K562 (cell line): ENCODE measurements at regions not wholly inside any gene's neighbourhood (a gene's known extent, or its start where the extent isn't known, plus 50 kb on each side); places are given as distances from the start of the nearest gene placed in this dataset.

ENCODE experiments used
- ATAC-seq: fragments of 200-7000 bp; cut with Tn5 transposase; 3 replicates; pipeline ENCODE4 v1.9.1; 2020; ENCODE audit warnings: moderate library complexity
- BruUV-seq: library from RNA; stranded (reverse); fragments of 400-500 nt; replicated peaks from 2 replicates; lab custom pipeline; 2021; lab: Mats Ljungman, UMichigan
- CTCF ChIA-PET: fragments of 300-600 bp; formaldehyde crosslinking; extraction: SDS; loops from one replicate; lab custom pipeline; 2021; ENCODE audit warnings: low intra/inter-chr PET ratio; lab: Yijun Ruan, JAX
- POLR2A ChIA-PET: fragments of 300-600, 350-650 bp; sonication (Branson Sonifier 250); formaldehyde crosslinking; extraction: SDS; loops from one replicate; lab custom pipeline; 2021; ENCODE audit warnings: antibody characterized with exemption, inconsistent platforms; lab: Yijun Ruan, JAX
- DNase-seq, 4 experiments: peaks; one replicate each; pipeline versions ENCODE4 v3.0.0 to v3.0.0-alpha.2; 2011 to 2018; ENCODE audit warnings: low spot score in 3 of 4, mixed read lengths in 3 of 4; ENCODE audit errors: extremely low read depth in 1 of 4
- FAIRE-seq: peaks from 2 replicates; lab custom pipeline; 2011; peaks lifted over from hg19 to GRCh38; lab: Jason Lieb, UNC
- H2AFZ ChIP-seq: 2 replicates; pipeline ENCODE4 v1.6.0; 2011; ENCODE audit warnings: low read depth, low read length, control low read depth, inconsistent platforms
- H3K27ac ChIP-seq: fragments of 200-600 bp; 3 replicates; pipeline ENCODE4 v1.8.0; 2011; ENCODE audit warnings: low read depth, mild to moderate bottlenecking, control low read depth, inconsistent platforms, low read length, moderate library complexity, mixed read lengths; ENCODE audit errors: extremely low read depth
- H3K27me3 ChIP-seq, 2 experiments: fragments of 300-600 bp in 1 of 2; 2 replicates in 1 of 2; 3 replicates in 1 of 2; pipeline versions ENCODE4 v1.6.0 to v1.8.0; 2011; ENCODE audit warnings: inconsistent platforms in 2 of 2, low read length in 2 of 2, mild to moderate bottlenecking in 1 of 2, mixed read lengths in 1 of 2, moderate library complexity in 1 of 2; ENCODE audit not compliant: control insufficient read depth in 2 of 2, insufficient read depth in 2 of 2
- H3K36me3 ChIP-seq: fragments of 300-600 bp; 3 replicates; pipeline ENCODE4 v1.8.0; 2011; ENCODE audit warnings: mild to moderate bottlenecking, low read length, inconsistent platforms; ENCODE audit not compliant: control insufficient read depth, insufficient read depth
- H3K4me1 ChIP-seq, 2 experiments: fragments of 200-600 bp in 1 of 2; replicated peaks in 1 of 2; 2 replicates in 1 of 2; 3 replicates in 1 of 2; pipeline versions ENCODE4 v1.5.1 to v1.8.0; 2011; ENCODE audit warnings: inconsistent platforms in 2 of 2, low read length in 2 of 2, mild to moderate bottlenecking in 1 of 2, mixed read lengths in 1 of 2, moderate library complexity in 1 of 2; ENCODE audit not compliant: control insufficient read depth in 2 of 2, insufficient read depth in 2 of 2
- H3K4me2 ChIP-seq: 2 replicates; pipeline ENCODE4 v1.6.1; 2011; ENCODE audit warnings: low read length, control low read depth, inconsistent platforms, mixed read lengths; ENCODE audit not compliant: insufficient read depth
- H3K4me3 ChIP-seq: fragments of 200-600 bp; sonication (generic), shearing (Covaris generic); 2 replicates; pipeline ENCODE4 v1.5.1; 2016; ENCODE audit warnings: control low read depth, inconsistent platforms
- H3K79me2 ChIP-seq: fragments of 200-600 bp; 3 replicates; pipeline ENCODE4 v1.8.0; 2011; ENCODE audit warnings: low read length, inconsistent platforms; ENCODE audit not compliant: control insufficient read depth, insufficient read depth
- H3K9ac ChIP-seq, 2 experiments: 2 replicates each; pipeline versions ENCODE4 v1.6.0 to v1.6.1; 2011; ENCODE audit warnings: low read depth in 2 of 2, low read length in 2 of 2, control low read depth in 1 of 2, inconsistent platforms in 1 of 2, mild to moderate bottlenecking in 1 of 2, mixed read lengths in 1 of 2; ENCODE audit not compliant: insufficient read depth in 1 of 2
- H3K9me1 ChIP-seq: one replicate; pipeline ENCODE4 v1.6.0; 2011; ENCODE audit warnings: inconsistent platforms, mild to moderate bottlenecking, low read length, moderate library complexity; ENCODE audit not compliant: control insufficient read depth, insufficient read depth
- H3K9me3 ChIP-seq: replicated peaks from 2 replicates; pipeline ENCODE4 v1.5.1; 2011; ENCODE audit warnings: low read depth, low read length, inconsistent platforms; ENCODE audit not compliant: control insufficient read depth, insufficient read depth
- H4K20me1 ChIP-seq: replicated peaks from 2 replicates; pipeline ENCODE4 v1.6.1; 2011; ENCODE audit warnings: low read length, inconsistent platforms, mixed read lengths; ENCODE audit not compliant: control insufficient read depth, insufficient read depth
- DDX20 ChIP-seq: fragments of 450-650 bp; IDR thresholded peaks from 2 replicates; pipeline ENCODE4 v1.6.1; 2016; ENCODE audit warnings: missing genetic modification characterization, low read depth, mild to moderate bottlenecking, missing compliant biosample characterization, moderate library complexity
- HEY1 ChIP-seq: fragments of 250-450 bp; sonication (Bioruptor Pico); IDR thresholded peaks from 2 replicates; pipeline ENCODE4 v1.5.0; 2020; ENCODE audit warnings: mild to moderate bottlenecking, moderate library complexity, borderline replicate concordance
- HSF4 ChIP-seq: fragments of 250-450 bp; sonication (Bioruptor Pico); IDR thresholded peaks from 2 replicates; pipeline ENCODE4 v2.1.2; 2022; ENCODE audit warnings: mild to moderate bottlenecking, moderate library complexity, borderline replicate concordance
- KAT8 ChIP-seq: fragments of 450-650 bp; IDR thresholded peaks from 2 replicates; pipeline ENCODE4 v1.6.1; 2016; ENCODE audit warnings: low read depth, mild to moderate bottlenecking
- MNT ChIP-seq, 2 experiments: fragments of 450-650 bp; conservative IDR thresholded peaks; 2 replicates each; pipeline ENCODE4 v1.6.1; 2017; ENCODE audit warnings: mild to moderate bottlenecking in 2 of 2, moderate library complexity in 2 of 2
- NUFIP1 ChIP-seq: fragments of 450-650 bp; IDR thresholded peaks from 2 replicates; pipeline ENCODE4 v1.6.1; 2018; ENCODE audit not compliant: partially characterized antibody
- POLR3G ChIP-seq: IDR thresholded peaks from 2 replicates; pipeline ENCODE4 v1.6.1; 2011; ENCODE audit not compliant: insufficient read length, insufficient replicate concordance; ENCODE audit errors: extremely low read depth
- RBM17 ChIP-seq: fragments of 200-400 bp; formaldehyde crosslinking; IDR thresholded peaks from 2 replicates; pipeline ENCODE4 v1.6.1; 2017; ENCODE audit warnings: low read depth, mild to moderate bottlenecking, low read length, borderline replicate concordance
- RFX5 ChIP-seq: IDR thresholded peaks from 2 replicates; pipeline ENCODE4 v1.6.1; 2011; ENCODE audit warnings: low read depth, mild to moderate bottlenecking, improper control_type of control experiment, low read length
- TEAD1 ChIP-seq, 2 experiments: fragments of 450-650 bp in 1 of 2; sonication (generic) in 1 of 2; formaldehyde crosslinking; IDR thresholded peaks; 2 replicates each; pipeline versions ENCODE4 v1.4.0 to v1.8.0; 2020 to 2022; ENCODE audit warnings: mild to moderate bottlenecking in 2 of 2, missing genetic modification reagents in 1 of 2
- TFE3 ChIP-seq: fragments of 450-650 bp; formaldehyde crosslinking; IDR thresholded peaks from 2 replicates; pipeline ENCODE4 v1.4.0; 2020; ENCODE audit warnings: mild to moderate bottlenecking, mixed read lengths
- VEZF1 ChIP-seq: fragments of 200-800 bp; sonication (Bioruptor generic); IDR thresholded peaks from 2 replicates; pipeline ENCODE4 v1.6.1; 2017; ENCODE audit warnings: missing genetic modification characterization, missing compliant biosample characterization
- XRCC5 ChIP-seq: fragments of 200-400 bp; formaldehyde crosslinking; IDR thresholded peaks from 2 replicates; pipeline ENCODE4 v1.6.1; 2017; ENCODE audit warnings: low read depth, mild to moderate bottlenecking, low read length
- ZBTB1 ChIP-seq: sonication (generic); formaldehyde crosslinking; IDR thresholded peaks from 2 replicates; pipeline ENCODE4 v1.8.1; 2023; ENCODE audit warnings: missing genetic modification reagents, low read depth, mild to moderate bottlenecking, borderline replicate concordance
- ZBTB33 ChIP-seq: sonication (generic); formaldehyde crosslinking; IDR thresholded peaks from 2 replicates; pipeline ENCODE4 v1.8.1; 2023; ENCODE audit warnings: mild to moderate bottlenecking, missing genetic modification reagents
- ZNF384 ChIP-seq: IDR thresholded peaks from 2 replicates; pipeline ENCODE4 v1.6.1; 2012; ENCODE audit warnings: low read depth, low read length, improper control_type of control experiment
- ZNF445 ChIP-seq: fragments of 250-450 bp; sonication (Bioruptor Pico); IDR thresholded peaks from 2 replicates; pipeline ENCODE4 v1.4.0; 2020; ENCODE audit warnings: low read depth, mild to moderate bottlenecking, moderate library complexity
- ZNF717 ChIP-seq: fragments of 250-450 bp; sonication (Bioruptor Pico); IDR thresholded peaks from 2 replicates; pipeline ENCODE4 v1.5.0; 2021
- WGBS: fragments of 100-300 bp; shearing (Covaris generic); methylation state at CpG from one replicate; pipeline ENCODE4 v1.1.6; 2016; ENCODE audit warnings: low coverage, mixed read lengths; ENCODE audit not compliant: insufficient coverage; ENCODE audit errors: missing lambda C conversion rate; 5-methylcytosine and 5-hydroxymethylcytosine counted together
- in situ Hi-C: fragments of 300-500 bp; cut with MboI; formaldehyde crosslinking; loops from 4 replicates; pipeline ENCODE4 v1.15.0; 2018; ENCODE audit warnings: inconsistent platforms, mixed read lengths
- intact Hi-C: fragments of 100-400 bp; cut with micrococcal nuclease; formaldehyde crosslinking; loops from 2 replicates; pipeline ENCODE4 v1.14.2; 2022

- H3K79me2 ChIP-seq = no peaks in the 10 kb centered on the region
- no peak for TF ChIP-seq RFX5
- no peak for TF ChIP-seq ZBTB1 (CRISPR knock-in tag)
- TF ChIP-seq HSF4 (CRISPR knock-in tag) = no peak
- TF ChIP-seq ZNF445 (CRISPR knock-in tag) = no peak
- TF ChIP-seq DDX20 (tag) = no peak
- TF ChIP-seq KAT8 = no peak
- TF ChIP-seq ZNF717 (CRISPR knock-in tag) = no peak
- TF ChIP-seq POLR3G = no peak
- no peak for TF ChIP-seq HEY1 (CRISPR knock-in tag)
- TF ChIP-seq NUFIP1 = no peak
- no peak for TF ChIP-seq ZNF384
- TF ChIP-seq TEAD1 (CRISPR knock-in tag; IDR thresholded peaks at IDR 0.05) = no peak
- TF ChIP-seq ZBTB33 (CRISPR knock-in tag) = no peak
- TF ChIP-seq XRCC5 = no peak
- no peak for TF ChIP-seq RBM17
- TF ChIP-seq VEZF1 = no peak
- no peak for TF ChIP-seq MNT (conservative IDR thresholded peaks at IDR 0.05)
- TF ChIP-seq TFE3 (CRISPR knock-in tag) = no peak
Observed at GRCh38 chr5:91898898-91899297, 515.8 kb upstream of the ARRDC3 start.

More at GRCh38 chr5:91898898-91899297, 515.8 kb upstream of the ARRDC3 start:
- DNase-seq (no peak), FAIRE-seq (no peak), ATAC-seq (no peak)
- no peaks in the 10 kb centered on the region for H4K20me1 ChIP-seq
- H3K9me1 ChIP-seq = no peaks in the 10 kb centered on the region
- no peaks in the 10 kb centered on the region for H3K9me3 ChIP-seq
- intact Hi-C loops = no loop called here
- ChIA-PET POLR2A (no interaction called here), CTCF (no interaction called here)
- no peak overlapping the region for H3K4me3 ChIP-seq
- H2AFZ ChIP-seq = no peak overlapping the region
- in situ Hi-C loops = no loop called here
- no peak overlapping the region for H3K27ac ChIP-seq
- no peak overlapping the region for H3K9ac ChIP-seq
- H3K4me1 ChIP-seq = no peaks in the 10 kb centered on the region
- BruUV-seq = no TSS peak
- 0% methylated on average over 2 of the region's 2 CpGs for WGBS
- H3K27me3 ChIP-seq = no peaks in the 10 kb centered on the region
- no peaks in the 10 kb centered on the region for H3K36me3 ChIP-seq
- H3K4me2 ChIP-seq = no peak overlapping the region
